OCI-LY3 (cell line): ENCODE measurements at regions not wholly inside any gene's neighbourhood (a gene's known extent, or its start where the extent isn't known, plus 50 kb on each side); places are given as distances from the start of the nearest gene placed in this dataset.

Source experiments
- H2AFZ ChIP-seq: fragments of 200-600, 300-600 bp; shearing (Covaris generic); 2 replicates; pipeline ENCODE4 v1.6.0; 2014; ENCODE audit warnings: antibody characterized with exemption, low read depth, low read length
- H3K27ac ChIP-seq: fragments of 200-600, 300-600 bp; sonication (generic); 2 replicates; pipeline ENCODE4 v1.5.1; 2014; ENCODE audit warnings: mild to moderate bottlenecking, low read length, moderate library complexity, mixed read lengths
- H3K27me3 ChIP-seq: fragments of 200-600, 300-600 bp; sonication (generic); 2 replicates; pipeline ENCODE4 v1.6.1; 2014; ENCODE audit warnings: low read depth, low read length, mixed read lengths
- H3K36me3 ChIP-seq: fragments of 200-600, 300-600 bp; sonication (generic); replicated peaks from 2 replicates; pipeline ENCODE3; 2014; ENCODE audit warnings: low read depth, low read length, mixed read lengths
- H3K4me1 ChIP-seq: fragments of 300-600, 200-600 bp; sonication (generic); 2 replicates; pipeline ENCODE4 v1.6.1; 2014; ENCODE audit warnings: low read length, mixed read lengths
- H3K4me2 ChIP-seq: fragments of 200-600, 300-600 bp; sonication (generic); 2 replicates; pipeline ENCODE4 v1.6.1; 2014; ENCODE audit warnings: low read length, mixed read lengths
- H3K4me3 ChIP-seq: fragments of 300-600, 200-600 bp; sonication (generic); 2 replicates; pipeline ENCODE4 v1.5.1; 2014; ENCODE audit warnings: antibody characterized with exemption, mild to moderate bottlenecking, low read length, moderate library complexity
- H3K79me2 ChIP-seq: fragments of 300-600, 200-600 bp; shearing (Covaris generic); 2 replicates; pipeline ENCODE4 v1.6.1; 2014; ENCODE audit warnings: mild to moderate bottlenecking, low read length, mixed read lengths
- H3K9ac ChIP-seq: fragments of 300-600, 200-600 bp; shearing (Covaris generic); 2 replicates; pipeline ENCODE4 v1.6.0; 2014; ENCODE audit warnings: mild to moderate bottlenecking, low read length, moderate library complexity
- H3K9me3 ChIP-seq: fragments of 200-600, 300-600 bp; shearing (Covaris generic); 2 replicates; pipeline ENCODE4 v1.6.1; 2014; ENCODE audit warnings: low read length, mixed read lengths; ENCODE audit not compliant: insufficient read depth
- H4K20me1 ChIP-seq: fragments of 200-600, 300-600 bp; sonication (generic); 2 replicates; pipeline ENCODE4 v1.6.1; 2016; ENCODE audit warnings: low read length, mixed read lengths; ENCODE audit not compliant: insufficient read depth
- EZH2phosphoT487 ChIP-seq: fragments of 200-600 bp; shearing (Covaris generic); IDR thresholded peaks from 2 replicates; pipeline ENCODE4 v1.6.1; 2018; ENCODE audit warnings: antibody characterized with exemption, mixed run types, low read depth
- TF ChIP-seq, protein P1 (sequence below): fragments of 200-600, 300-600 bp; sonication (generic); IDR thresholded peaks from 2 replicates; pipeline ENCODE4 v1.5.1; 2014; ENCODE audit warnings: antibody characterized with exemption, low read length, low read depth

DNA sequence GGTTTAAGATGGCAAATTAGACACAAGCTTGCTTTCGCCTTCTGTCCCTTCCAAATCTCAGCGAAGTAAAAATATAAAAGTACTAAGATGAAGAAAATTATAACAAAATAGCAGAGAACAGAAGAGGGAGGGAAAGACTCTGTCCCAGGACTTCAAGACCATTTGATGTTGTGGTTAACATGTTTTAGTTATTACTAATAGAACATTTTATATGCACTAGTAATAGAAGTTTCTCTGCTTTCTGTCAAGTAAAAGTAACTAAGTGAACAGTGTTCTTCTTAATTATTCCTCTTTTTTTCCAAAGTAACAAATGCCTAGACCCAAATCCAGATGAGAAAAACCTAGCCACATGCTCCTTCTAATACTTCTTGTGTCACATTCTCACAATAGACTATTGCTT, 85.1 kb upstream of the DAAM1 start:
- Histone ChIP-seq H4K20me1 (no peaks in the 10 kb centered on the region), H3K36me3 (no peaks in the 10 kb centered on the region), H3K4me2 (no peak overlapping the region), H3K9me3 (no peaks in the 10 kb centered on the region), H3K4me1 (no peaks in the 10 kb centered on the region; the same call in 1 of the 2 replicates), H3K9ac (no peak overlapping the region), H3K4me3 (no peak overlapping the region), H2AFZ (no peak overlapping the region), H3K79me2 (no peaks in the 10 kb centered on the region), H3K27me3 (peaks cover 5% of the 10 kb centered on the region; the same call in 1 of the 2 replicates), H3K27ac (no peak overlapping the region)
- TF ChIP-seq, protein P1, sequence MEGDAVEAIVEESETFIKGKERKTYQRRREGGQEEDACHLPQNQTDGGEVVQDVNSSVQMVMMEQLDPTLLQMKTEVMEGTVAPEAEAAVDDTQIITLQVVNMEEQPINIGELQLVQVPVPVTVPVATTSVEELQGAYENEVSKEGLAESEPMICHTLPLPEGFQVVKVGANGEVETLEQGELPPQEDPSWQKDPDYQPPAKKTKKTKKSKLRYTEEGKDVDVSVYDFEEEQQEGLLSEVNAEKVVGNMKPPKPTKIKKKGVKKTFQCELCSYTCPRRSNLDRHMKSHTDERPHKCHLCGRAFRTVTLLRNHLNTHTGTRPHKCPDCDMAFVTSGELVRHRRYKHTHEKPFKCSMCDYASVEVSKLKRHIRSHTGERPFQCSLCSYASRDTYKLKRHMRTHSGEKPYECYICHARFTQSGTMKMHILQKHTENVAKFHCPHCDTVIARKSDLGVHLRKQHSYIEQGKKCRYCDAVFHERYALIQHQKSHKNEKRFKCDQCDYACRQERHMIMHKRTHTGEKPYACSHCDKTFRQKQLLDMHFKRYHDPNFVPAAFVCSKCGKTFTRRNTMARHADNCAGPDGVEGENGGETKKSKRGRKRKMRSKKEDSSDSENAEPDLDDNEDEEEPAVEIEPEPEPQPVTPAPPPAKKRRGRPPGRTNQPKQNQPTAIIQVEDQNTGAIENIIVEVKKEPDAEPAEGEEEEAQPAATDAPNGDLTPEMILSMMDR, result no peak
- TF ChIP-seq EZH2phosphoT487, result no peak

DNA sequence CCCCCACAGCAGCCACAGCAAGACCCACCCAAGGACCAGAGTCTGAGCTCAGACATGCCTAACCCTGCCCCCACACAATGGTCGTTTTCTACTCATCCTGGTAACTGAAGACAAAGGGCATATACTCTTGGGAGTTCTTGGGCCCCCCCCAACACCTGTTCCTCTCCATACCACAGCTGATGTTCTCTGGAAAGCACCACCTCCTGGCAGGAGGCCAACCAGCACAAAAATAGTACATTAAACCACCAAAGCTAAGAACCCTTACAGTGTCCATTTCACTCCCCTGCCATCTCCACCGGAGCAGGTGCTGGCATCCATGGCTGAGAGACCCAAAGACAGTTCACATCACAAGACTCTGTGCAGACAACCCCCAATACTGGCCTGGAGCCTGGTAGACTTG, 80.6 kb upstream of the DAAM1 start:
- Histone ChIP-seq H3K27me3 (no peaks in the 10 kb centered on the region), H3K36me3 (no peaks in the 10 kb centered on the region), H3K4me2 (no peak overlapping the region), H3K9ac (no peak overlapping the region), H4K20me1 (no peaks in the 10 kb centered on the region), H3K4me1 (no peaks in the 10 kb centered on the region; the same call in 1 of the 2 replicates), H2AFZ (no peak overlapping the region), H3K9me3 (no peaks in the 10 kb centered on the region), H3K79me2 (no peaks in the 10 kb centered on the region), H3K27ac (no peak overlapping the region), H3K4me3 (no peak overlapping the region)
- TF ChIP-seq, protein P1, result no peak
- TF ChIP-seq EZH2phosphoT487, result no peak

DNA sequence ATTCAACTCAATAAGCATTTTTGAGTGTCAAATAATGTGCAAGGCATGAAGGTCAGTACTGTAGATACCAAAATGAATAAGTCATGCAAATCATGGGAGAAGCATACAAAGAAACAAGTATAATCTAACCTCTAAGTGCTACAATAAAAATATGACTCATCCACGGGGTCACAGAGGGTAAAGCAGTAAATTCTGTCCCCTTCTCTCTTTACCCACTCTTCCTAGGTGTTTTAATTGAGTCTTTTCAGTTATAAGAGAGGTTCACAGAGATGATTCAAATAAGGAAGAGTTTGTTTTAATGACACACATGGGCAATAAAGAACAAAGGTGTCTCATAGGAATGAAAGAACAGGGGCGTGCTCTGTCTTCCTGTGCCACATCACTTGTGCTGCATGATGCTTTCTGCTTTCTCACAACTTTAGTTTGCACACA, 71.5 kb upstream of the DAAM1 start:
- H3K9ac ChIP-seq, result no peak overlapping the region
- H4K20me1 ChIP-seq, result no peaks in the 10 kb centered on the region
- no peaks in the 10 kb centered on the region for H3K4me1 ChIP-seq
- no peaks in the 10 kb centered on the region for H3K36me3 ChIP-seq
- no peak overlapping the region for H2AFZ ChIP-seq
- H3K4me2 ChIP-seq, result no peak overlapping the region
- H3K27ac ChIP-seq, result no peak overlapping the region
- no peaks in the 10 kb centered on the region for H3K79me2 ChIP-seq
- TF ChIP-seq, protein P1, result no peak
- no peak for TF ChIP-seq EZH2phosphoT487
- H3K4me3 ChIP-seq, result no peak overlapping the region
- no peaks in the 10 kb centered on the region for H3K9me3 ChIP-seq
- peaks cover 21% of the 10 kb centered on the region for H3K27me3 ChIP-seq

DNA sequence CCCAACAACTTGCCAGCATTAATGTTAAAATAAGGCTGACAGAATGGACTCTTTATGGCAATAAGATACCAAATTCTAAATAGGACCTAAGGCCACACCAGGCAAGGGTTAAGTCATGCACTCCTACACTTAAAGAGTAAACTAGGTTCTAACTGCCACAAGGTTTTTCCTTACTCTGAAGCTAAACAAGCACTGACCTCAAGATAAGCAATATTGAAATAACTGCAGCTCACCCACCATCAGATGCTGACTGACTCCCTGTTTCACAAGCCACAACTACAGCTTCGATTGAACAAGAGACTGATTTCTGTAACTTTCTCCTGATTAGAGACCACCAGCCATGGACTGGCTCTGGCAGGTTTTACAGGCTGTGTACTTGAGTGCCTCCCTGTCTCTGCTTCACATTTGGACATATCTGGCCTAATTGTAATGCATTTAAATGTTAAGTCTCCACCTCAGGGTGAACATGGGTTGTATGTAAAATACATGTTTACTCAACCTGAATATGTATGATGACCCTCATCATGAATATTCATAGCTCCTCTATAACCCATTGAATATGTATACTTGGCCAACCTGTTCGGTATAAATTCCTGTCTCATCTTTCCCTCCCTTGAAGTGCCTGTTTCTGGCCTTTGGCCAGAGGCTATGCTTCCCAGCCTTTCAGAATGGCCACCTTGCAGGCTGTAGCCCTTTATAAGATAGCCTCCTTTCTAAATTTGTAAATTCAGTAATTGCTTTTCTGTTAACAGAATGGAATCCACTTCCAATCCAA, 70.5 kb upstream of the DAAM1 start:
- H2AFZ ChIP-seq, result no peak overlapping the region
- H3K4me2 ChIP-seq, result no peak overlapping the region
- peaks cover 22% of the 10 kb centered on the region for H3K27me3 ChIP-seq
- no peak overlapping the region for H3K27ac ChIP-seq
- TF ChIP-seq EZH2phosphoT487, result no peak
- TF ChIP-seq, protein P1, result no peak
- no peaks in the 10 kb centered on the region for H4K20me1 ChIP-seq
- no peak overlapping the region for H3K4me3 ChIP-seq
- no peaks in the 10 kb centered on the region for H3K9me3 ChIP-seq
- H3K36me3 ChIP-seq, result no peaks in the 10 kb centered on the region
- H3K79me2 ChIP-seq, result no peaks in the 10 kb centered on the region
- H3K9ac ChIP-seq, result no peak overlapping the region
- no peaks in the 10 kb centered on the region for H3K4me1 ChIP-seq
